Fibroblast of pulmonary artery (primary cell): ENCODE measurements at regions not wholly inside any gene's neighbourhood (a gene's known extent, or its start where the extent isn't known, plus 50 kb on each side); places are given as distances from the start of the nearest gene placed in this dataset.
"Not testable (repeated sequence)": the region's sequence is repeated elsewhere in the genome, so short reads cannot be mapped to it uniquely, and the experiment has no call there.

ENCODE experiments used
- DNase-seq: peaks from one replicate; pipeline ENCODE4 v3.0.0-alpha.2; 2010; ENCODE audit warnings: low read depth
- H3K4me3 ChIP-seq: replicated peaks from 2 replicates; pipeline ENCODE4 v1.5.1; 2011; ENCODE audit warnings: low read depth, mild to moderate bottlenecking, control low read depth, low read length, moderate library complexity
- CTCF ChIP-seq: IDR thresholded peaks from 2 replicates; pipeline ENCODE4 v1.5.1; 2011; ENCODE audit warnings: mild to moderate bottlenecking, control low read depth, low read length, inconsistent platforms; ENCODE audit errors: missing control alignments

GRCh38 chr11:90476442-90477007 is 253.7 kb upstream of the CHORDC1 start:
- TF ChIP-seq CTCF = no peak
- DNase-seq = peak; percentile 21

GRCh38 chr11:90468923-90469322 is 246.1 kb upstream of the CHORDC1 start:
- TF ChIP-seq CTCF = no peak
- peak; percentile 1 for DNase-seq

More at GRCh38 chr11:90476442-90477007, 253.7 kb upstream of the CHORDC1 start:
- H3K4me3 ChIP-seq = no peak overlapping the region

GRCh38 chr11:90465553-90465952 is 242.7 kb upstream of the CHORDC1 start:
- no peak for DNase-seq
- no peak for TF ChIP-seq CTCF
- H3K4me3 ChIP-seq = no peak overlapping the region

More at GRCh38 chr11:90468923-90469322, 246.1 kb upstream of the CHORDC1 start:
- H3K4me3 ChIP-seq = no peak overlapping the region

GRCh38 chr11:90455347-90455920 is 232.6 kb upstream of the CHORDC1 start:
- H3K4me3 ChIP-seq, DNase-seq: not testable (repeated sequence)

GRCh38 chr11:90453525-90453924 is 230.7 kb upstream of the CHORDC1 start:
- no peak for DNase-seq
- TF ChIP-seq CTCF = no peak
- H3K4me3 ChIP-seq = no peak overlapping the region

- TF ChIP-seq CTCF = no peak
- no peak for DNase-seq
- no peak overlapping the region for H3K4me3 ChIP-seq
These were observed 226.8 kb upstream of the CHORDC1 start for GRCh38 chr11:90449606-90450005.

- H3K4me3 ChIP-seq = no peak overlapping the region
- no peak for DNase-seq
- no peak for TF ChIP-seq CTCF
These were observed 225.4 kb upstream of the CHORDC1 start for GRCh38 chr11:90448256-90448655.
